Stromal cell of bone marrow (primary cell): ENCODE measurements at regions not wholly inside any gene's neighbourhood (a gene's known extent, or its start where the extent isn't known, plus 50 kb on each side); places are given as distances from the start of the nearest gene placed in this dataset.
"Not testable (repeated sequence)": the region's sequence is repeated elsewhere in the genome, so short reads cannot be mapped to it uniquely, and the experiment has no call there.

Experiments
- DNase-seq: peaks from one replicate; pipeline ENCODE4 v3.0.0-alpha.2; 2012; ENCODE audit warnings: low read depth

- no peak for DNase-seq
These were observed 311.8 kb upstream of the CLEC14A start for GRCh38 chr14:38567703-38568102.

GRCh38 chr14:38561657-38562056, 305.8 kb upstream of the CLEC14A start:
- DNase-seq, result no peak

GRCh38 chr14:38559711-38560110, 303.8 kb upstream of the CLEC14A start:
- no peak for DNase-seq

GRCh38 chr14:38557391-38557790, 301.5 kb upstream of the CLEC14A start:
- DNase-seq, result not testable (repeated sequence)

- no peak for DNase-seq
These were observed 300.4 kb upstream of the CLEC14A start for GRCh38 chr14:38556252-38556651.

GRCh38 chr14:38554026-38554425, 298.1 kb upstream of the CLEC14A start:
- no peak for DNase-seq

- DNase-seq, result peak; percentile 22
These were observed 297.7 kb upstream of the CLEC14A start for GRCh38 chr14:38553586-38553985.

GRCh38 chr14:38549564-38549963, 293.7 kb upstream of the CLEC14A start:
- no peak for DNase-seq

- no peak for DNase-seq
These were observed 292.1 kb upstream of the CLEC14A start for GRCh38 chr14:38547961-38548490.

GRCh38 chr14:38546932-38547551, 291.1 kb upstream of the CLEC14A start:
- no peak for DNase-seq

GRCh38 chr14:38544776-38545175, 288.9 kb upstream of the CLEC14A start:
- no peak for DNase-seq

- DNase-seq, result not testable (repeated sequence)
These were observed 288.0 kb upstream of the CLEC14A start for GRCh38 chr14:38543851-38544250.

- not testable (repeated sequence) for DNase-seq
These were observed 282.2 kb upstream of the CLEC14A start for GRCh38 chr14:38538053-38538452.

GRCh38 chr14:38536376-38537038, 280.6 kb upstream of the CLEC14A start:
- no peak for DNase-seq

GRCh38 chr14:38528582-38528981, 272.7 kb upstream of the CLEC14A start:
- DNase-seq, result no peak

- DNase-seq, result no peak
These were observed 271.6 kb upstream of the CLEC14A start for GRCh38 chr14:38527502-38527878.

- no peak for DNase-seq
These were observed 271.1 kb upstream of the CLEC14A start for GRCh38 chr14:38526826-38527501.

GRCh38 chr14:38524636-38525509, 269.0 kb upstream of the CLEC14A start:
- DNase-seq, result no peak

- DNase-seq, result no peak
These were observed 266.8 kb upstream of the CLEC14A start for GRCh38 chr14:38522724-38523123.

GRCh38 chr14:38521591-38521990, 265.7 kb upstream of the CLEC14A start:
- no peak for DNase-seq

GRCh38 chr14:38517426-38517825, 261.5 kb upstream of the CLEC14A start:
- no peak for DNase-seq

GRCh38 chr14:38512236-38512635, 256.3 kb upstream of the CLEC14A start:
- no peak for DNase-seq
